ENCODE measurements at regions not wholly inside any gene's neighbourhood (a gene's known extent, or its start where the extent isn't known, plus 50 kb on each side); places are given as distances from the start of the nearest gene placed in this dataset.

GRCh38 chr15:46307746-46308145 is 672.9 kb downstream of the SQOR start:
- TF ChIP-seq EGR1 (IDR thresholded peaks at IDR 0.05; ENCODE audit: borderline replicate concordance, low read depth, low read length) (no peak), CHD7 (IDR thresholded peaks at IDR 0.05; ENCODE audit: insufficient replicate concordance, low read length) (no peak)

Data from H1 (cell line).